ENCODE measurements at regions not wholly inside any gene's neighbourhood (a gene's known extent, or its start where the extent isn't known, plus 50 kb on each side); places are given as distances from the start of the nearest gene placed in this dataset.

DNA sequence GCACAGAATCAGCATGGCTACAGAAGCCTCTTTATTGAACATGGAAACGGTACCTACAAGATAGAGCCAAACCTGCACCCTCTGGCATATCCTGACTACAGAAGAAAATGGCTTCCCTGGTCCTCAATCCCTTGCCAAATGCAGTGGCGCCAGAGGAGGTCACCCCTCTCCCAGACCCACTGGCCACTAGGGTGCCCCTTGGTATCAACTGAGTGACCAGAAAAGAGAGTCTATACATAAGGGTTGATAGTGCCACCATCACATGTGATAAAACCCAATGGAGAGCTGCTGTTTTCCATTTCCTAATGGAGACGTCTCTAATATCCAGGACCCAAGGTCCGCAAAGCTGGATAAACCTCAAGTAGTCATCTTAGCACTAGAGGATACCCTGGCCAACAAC, 52.7 kb upstream of the ALK start:
- no peak for DNase-seq (ENCODE audit: low read depth in 2 of 2)

DNA sequence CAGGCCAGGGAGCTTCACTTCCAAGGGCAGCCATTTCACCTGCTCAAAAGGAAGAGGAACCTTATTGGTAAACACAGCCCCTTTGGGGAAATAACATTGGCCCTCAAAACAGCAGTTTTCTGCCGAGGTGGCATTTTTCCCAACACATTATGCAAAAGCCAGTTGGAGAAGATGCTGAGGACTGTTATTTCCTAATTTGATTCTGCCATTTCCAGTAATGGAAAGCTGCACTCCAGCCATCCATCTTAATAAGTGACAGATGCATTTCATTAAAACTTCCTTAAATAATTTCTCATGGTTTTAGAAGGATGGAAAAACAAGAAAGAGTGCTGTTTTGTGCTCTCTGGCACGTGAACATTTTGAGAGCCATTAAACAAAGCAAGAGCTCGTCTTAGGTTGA, 55.9 kb upstream of the ALK start:
- no peak for DNase-seq (ENCODE audit: low read depth in 2 of 2)

DNA sequence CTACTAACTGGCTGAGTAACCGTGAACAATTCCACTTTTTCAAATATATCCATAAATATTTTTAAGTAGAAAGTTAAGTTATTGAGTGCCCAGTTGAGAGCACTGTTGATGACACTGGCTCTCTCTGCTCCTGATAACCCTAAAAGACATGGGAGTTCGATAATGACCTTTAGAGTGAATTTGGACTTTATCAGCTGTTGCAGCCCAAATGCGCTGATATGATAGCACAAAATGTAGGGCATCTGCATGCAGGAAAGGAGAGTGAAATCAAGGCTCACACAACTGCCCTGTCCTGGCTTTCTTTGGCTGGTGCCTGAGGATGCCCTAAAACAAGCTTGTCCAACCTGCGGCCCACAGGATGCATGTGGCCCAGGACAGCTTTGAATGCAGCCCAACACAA, 60.0 kb upstream of the ALK start:
- no peak for DNase-seq (ENCODE audit: low read depth in 2 of 2)

DNA sequence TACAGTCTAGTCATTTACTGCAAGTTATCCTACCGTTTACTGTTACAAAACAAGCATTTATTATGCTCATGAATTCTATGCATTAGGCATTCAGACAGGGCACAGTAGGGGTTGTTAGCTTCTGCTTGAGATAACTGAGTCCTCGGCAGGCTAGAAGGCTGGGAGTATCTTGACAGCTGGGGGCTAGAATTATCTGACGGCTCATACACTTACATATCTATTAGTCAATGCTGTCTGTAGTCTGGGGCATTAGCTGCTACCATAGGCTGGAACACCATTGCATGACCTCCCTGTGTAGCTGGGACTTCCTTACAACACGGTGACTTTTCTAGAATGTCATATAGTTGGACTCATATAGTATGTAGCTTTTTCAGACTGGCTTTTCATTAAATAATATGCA, 61.9 kb upstream of the ALK start:
- no peak for DNase-seq (ENCODE audit: low read depth in 2 of 2)

DNA sequence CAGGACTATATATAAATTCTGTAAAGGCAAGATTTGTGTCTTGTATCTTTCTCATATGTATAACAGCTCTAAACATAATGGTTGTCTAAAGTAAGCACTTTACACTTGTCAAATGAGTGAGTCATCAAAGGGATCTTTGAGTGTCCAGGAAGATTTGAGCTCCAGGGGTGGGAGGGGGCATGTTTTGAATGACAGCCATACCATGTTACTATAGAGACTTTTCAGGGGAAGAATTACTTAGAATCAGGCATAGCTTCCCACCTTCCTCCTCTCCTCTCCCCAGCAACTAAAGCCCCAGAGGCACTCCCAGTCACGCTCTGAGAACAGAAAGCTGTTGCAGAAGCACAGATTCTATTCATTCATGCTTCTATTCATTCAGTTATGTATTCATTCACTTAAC, 65.8 kb upstream of the ALK start:
- no peak for DNase-seq (ENCODE audit: low read depth in 2 of 2)

DNA sequence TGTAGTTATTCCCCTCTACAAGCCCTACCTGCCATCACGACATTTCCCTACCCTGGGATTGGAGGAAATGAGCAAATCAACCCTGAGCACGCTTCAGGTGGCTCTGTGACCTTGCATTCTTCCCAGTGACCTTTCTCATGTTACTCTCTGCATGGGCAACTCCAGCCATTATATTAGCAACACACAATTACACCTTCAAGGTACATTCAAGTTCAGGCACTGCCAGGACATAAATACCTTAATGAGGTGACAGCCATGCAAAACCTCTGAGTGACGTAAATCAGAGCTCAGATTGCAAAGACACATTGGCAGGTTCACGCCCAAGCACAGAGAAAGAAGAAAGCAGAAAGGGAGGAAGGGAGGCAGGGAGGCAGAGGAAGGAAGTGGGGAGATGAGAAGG, 68.7 kb upstream of the ALK start:
- no peak for DNase-seq (ENCODE audit: low read depth in 2 of 2)

DNA sequence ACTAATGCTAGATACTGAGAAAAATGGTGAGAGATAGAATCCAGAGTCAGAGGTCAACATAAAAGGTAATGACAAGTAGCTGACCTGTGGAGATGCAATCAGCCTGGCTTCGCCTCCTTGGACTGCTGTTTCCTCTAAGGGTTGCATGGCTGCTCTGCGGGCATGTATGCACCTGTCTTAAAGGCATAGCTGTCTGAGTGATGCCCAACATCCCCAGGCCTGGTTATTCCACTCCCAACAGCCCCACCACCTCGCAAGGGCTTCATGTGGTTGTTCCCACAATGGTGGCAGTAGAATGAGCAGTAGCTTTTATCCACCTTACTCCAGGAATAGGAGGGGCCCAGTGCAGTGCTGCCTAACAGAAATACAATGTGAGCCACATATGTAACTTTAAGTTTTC, 69.7 kb upstream of the ALK start:
- no peak for DNase-seq (ENCODE audit: low read depth in 2 of 2)

DNA sequence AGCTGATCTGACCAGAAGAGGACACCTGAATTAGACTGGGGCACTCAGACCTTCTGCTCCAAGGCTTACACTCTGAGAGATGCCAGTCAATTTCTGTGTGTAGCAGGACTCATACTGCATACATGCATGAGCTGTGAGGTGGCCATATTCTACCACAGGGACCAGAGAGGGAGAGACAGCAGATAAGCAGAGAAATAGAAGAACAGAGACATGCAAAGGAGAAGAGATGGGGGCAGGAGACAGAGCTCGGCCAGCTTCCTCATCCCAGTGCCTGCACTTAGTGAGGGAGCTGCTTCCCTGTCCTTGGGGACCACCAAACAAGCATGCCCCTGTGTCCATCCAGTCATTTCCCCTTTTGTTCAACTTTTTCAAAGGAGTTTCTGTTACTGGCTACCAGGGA, 73.9 kb upstream of the ALK start:
- no peak for DNase-seq (ENCODE audit: low read depth in 2 of 2)

DNA sequence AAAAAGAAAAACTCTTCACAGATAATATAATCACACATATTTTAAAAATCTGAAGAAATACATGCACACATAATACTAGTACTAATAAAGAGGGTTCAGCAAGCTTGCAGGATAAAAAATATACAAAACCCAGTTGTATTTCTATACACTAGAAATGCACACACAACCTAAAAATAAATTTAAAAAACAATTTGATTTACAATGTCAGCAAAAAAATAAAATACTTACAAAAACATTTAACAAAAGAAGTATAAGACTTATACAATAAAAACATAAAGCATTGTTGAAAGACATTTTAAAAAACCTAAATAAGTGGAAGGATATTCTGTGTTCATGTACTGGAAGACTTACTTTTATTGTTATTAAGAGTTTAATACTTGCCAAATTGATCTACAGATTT, 81.7 kb upstream of the ALK start:
- DNase-seq (ENCODE audit: low read depth in 2 of 2), result no peak

DNA sequence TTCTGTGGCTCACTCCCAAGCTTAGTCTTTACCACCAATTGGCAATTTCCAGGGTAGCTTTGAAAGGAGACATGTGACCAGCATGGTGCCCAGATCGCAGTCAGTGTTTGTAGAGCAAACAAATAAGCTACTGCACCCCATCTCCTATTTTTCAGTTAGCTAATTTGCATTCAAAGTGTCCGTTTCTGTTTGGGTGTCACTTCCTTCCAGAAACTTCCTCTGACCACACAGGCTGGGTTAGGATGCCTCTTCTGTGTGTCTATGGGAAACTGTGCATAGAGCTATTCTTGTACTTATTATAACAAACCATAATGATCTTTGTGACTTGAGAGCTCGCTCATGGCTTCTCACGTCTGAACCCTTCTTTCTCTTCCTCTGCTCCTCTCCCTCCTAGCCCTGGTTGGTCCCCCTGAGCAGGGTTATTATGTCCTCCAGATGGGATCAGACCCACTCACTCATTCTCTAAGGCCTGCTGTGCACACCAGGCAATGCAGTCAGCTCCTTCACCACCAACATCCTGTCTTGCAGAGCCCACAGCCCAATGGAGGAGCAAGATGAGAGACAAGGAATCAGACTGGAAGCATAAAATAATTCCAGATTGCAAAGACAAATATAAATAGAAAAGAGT, 101.2 kb upstream of the ALK start:
- no peak for DNase-seq (ENCODE audit: low read depth in 2 of 2)

DNA sequence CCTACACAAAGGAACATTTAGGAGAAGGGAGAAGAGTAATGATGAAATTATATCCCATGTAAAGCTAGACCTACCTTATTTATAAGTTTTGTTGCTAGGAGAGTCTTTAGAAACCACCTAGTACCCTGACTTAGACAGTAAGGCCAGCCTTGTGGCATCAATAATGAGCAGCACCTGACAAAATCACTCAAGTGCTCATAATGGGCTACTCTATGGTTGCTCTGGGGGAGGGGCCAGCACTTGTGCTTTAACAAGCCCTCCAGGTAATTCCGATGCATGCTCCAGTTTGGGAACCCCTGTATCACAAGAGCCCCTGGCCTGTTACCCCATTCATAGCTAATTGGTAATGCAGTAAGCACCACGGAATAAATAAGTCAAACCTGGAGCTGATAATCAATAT, 102.9 kb upstream of the ALK start:
- DNase-seq (ENCODE audit: low read depth in 2 of 2), result no peak

DNA sequence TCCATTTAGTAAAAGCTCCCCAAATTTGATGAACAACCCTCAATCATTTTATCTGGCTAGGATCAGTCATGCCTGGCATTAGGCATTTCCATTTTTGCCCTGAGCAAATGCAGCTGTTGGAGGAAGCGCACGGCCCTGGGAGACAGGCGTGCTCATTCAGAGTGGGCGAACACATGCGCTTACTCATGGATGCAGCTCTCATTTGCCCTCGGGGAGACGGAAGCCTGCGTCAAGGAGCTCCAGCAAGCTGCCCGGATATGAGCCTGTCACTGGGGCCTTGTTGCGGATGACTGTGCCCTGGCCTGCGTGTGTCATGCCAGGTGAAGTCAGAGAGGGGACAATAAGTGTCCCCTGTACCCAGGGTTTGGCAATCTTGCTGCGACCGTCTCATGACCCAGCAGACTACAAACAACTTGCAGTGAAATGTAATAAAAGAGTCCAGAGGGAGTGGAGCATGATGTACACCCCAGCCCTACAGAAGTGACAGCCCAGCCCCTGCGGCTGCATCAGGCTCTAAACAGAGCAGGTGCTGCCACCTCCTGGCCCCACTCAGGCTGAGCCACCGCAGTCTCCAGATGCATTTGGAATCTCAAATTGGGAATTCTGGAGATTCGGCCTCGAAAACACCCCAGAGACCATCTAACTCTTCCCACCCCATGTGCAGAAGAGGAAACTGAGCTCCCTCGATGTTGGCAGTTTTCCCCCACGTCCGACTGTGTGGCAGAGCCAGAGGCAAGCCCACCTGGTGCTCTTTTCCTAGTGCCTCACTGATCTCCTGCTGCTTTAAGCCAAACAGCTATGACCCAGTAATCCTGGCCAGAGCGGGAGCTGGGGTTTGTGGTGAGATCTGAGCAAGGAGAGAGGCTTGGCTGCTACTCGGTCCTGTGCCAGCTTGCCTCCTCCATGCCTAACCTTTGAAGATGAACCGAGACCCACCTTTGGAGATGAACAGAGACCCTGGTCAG, 105.0 kb upstream of the ALK start:
- no peak for DNase-seq (ENCODE audit: low read depth in 2 of 2)

DNA sequence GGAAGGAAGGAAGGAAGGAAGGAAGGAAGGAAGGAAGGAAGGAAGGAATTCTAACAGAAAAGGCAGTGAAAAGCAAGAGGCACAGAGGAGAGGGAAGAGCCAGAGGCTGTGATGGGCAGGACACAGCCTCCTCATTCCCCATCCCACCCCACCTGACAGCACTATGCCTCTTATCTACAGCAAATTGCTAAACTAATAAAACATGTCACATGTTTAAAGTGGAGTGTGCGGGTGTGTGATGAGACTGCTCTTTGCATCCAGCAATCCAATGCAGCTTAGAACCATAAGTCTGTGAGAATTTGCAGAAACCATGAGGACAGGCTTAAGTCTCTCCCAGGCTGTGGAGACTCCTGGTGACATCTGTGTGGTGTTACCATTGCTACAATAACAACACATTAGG, 108.4 kb upstream of the ALK start:
- no peak for DNase-seq (ENCODE audit: low read depth in 2 of 2)

DNA sequence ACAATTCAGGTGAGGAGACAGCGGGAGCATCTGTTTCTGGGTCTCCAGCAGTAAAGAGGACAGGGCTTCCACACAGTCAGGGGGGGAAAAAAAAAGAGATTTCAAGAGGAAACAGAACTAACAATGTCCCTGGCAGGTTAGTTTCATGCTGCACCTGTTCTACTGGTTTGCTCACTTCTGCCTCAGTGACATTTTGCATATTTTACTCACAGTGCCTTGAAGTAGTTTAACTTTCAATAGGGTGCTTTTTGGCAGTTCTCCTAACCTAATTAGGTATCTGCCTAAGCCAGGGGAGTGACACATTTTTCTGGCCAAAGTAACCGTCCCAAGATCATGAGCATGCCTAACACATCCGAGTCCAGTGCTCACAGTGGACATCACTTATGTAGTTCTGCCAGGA, 109.0 kb upstream of the ALK start:
- DNase-seq (ENCODE audit: low read depth in 2 of 2), result no peak

DNA sequence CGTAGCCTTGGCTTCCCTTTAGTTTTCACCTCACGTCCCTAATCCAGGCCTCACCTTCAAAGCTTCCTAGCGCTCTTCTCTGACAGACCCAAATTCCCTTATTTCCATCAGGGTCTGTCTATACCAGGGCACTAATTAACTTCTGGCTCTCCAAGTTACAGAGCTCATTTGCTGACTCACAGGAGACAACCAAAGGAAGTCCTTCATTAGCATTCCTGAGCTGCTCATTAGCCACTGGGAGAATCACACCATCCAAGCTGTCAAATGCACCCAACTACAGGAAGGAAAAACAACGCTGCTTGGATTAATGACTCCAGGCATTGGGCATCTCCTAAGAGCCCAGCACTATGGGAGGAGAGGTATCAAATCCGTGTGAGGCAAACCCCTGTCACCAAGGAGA, 109.8 kb upstream of the ALK start:
- no peak for DNase-seq (ENCODE audit: low read depth in 2 of 2)

DNA sequence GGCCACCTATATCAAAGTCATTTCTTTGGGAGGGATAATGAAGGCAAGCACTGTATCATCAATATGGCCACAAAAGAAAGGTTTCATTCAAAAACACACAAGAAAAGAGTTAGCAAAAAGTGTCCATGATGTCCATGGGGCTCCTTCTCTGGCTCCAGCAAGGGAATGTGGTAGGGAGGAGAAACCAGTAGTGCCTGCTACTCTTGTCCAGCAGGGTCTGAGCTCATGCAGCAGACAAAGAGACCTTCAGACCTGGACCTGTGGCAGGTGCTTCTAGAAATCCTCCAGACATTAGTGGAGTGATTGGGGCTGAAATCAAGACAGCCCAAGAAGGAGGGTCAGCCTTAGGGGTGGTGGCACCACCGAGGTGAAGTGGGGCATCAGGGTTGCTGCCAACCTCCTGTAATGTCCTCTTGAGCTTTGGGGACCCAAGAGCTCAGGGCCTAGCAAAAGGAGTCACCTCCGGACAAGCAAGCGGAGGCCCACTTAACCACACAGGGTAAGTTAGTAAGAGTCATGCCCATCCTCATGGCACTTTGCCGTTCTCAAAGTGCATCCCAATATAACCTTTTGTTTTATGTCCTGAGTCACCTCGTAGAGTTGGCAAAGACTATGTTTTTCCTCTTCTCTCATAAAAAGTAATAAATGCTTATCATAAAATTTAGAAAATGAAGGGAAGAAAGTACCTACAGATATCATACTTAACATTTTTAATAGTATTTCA, 112.6 kb upstream of the YPEL5 start:
- no peak for DNase-seq (ENCODE audit: low read depth in 2 of 2)

DNA sequence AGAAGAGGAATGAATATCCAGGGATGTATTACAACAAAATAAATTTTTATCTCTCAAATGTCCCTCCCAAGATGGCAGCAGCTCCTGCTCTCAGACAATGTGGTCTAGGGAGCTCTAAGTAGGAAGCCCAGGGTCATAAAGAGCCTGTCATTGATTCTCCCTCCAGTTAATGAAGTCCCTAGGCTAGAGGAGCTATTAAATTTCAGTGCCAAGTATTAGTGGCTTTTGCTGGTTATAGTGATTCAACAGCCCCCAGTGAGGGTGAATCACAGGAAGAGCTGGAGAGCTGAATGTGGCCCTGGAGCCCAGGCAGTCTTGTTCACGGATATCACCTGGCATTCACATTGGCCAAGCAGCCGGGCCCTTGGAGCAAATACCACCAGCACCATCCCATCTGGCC, 109.8 kb upstream of the YPEL5 start:
- no peak for DNase-seq (ENCODE audit: low read depth in 2 of 2)

DNA sequence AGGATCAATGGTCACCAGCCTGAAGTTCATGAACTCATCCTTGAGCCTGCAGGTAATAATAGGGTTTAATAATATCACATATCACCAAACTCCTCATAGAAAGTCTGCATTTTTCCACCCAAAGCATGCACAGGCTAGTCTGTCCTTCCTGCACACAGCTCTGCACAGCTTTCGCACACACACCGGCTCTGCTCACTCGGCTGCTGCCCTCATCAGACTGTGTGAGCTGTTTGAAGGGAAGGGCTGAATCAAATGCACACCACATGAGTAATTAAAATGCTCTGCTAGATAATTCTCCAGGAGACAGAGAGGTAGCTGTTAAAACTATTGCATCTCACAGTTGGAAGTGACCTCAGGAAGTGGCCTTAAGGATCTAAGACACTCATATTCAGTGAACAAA, 108.4 kb upstream of the YPEL5 start:
- DNase-seq (ENCODE audit: low read depth in 2 of 2), result no peak

DNA sequence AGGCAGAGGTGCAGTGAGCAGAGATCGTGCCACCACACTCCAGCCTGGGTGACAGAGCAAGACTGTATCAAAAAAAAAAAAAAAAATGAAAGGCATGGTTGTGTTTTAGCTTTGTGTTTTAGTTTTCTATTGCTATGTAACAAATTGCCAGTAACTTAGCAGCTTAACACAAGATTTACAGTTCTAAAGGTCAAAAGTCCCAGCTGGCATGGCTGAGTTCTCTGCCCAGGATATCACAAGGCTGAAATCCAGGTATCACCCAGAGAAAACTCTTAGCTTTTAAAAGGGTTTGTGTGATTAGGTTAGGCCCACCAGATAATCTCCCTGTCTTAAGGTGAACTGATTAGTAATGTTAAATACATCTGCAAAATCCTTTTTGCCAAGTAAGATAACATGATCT, 107.7 kb upstream of the YPEL5 start:
- DNase-seq (ENCODE audit: low read depth in 2 of 2), result no peak

DNA sequence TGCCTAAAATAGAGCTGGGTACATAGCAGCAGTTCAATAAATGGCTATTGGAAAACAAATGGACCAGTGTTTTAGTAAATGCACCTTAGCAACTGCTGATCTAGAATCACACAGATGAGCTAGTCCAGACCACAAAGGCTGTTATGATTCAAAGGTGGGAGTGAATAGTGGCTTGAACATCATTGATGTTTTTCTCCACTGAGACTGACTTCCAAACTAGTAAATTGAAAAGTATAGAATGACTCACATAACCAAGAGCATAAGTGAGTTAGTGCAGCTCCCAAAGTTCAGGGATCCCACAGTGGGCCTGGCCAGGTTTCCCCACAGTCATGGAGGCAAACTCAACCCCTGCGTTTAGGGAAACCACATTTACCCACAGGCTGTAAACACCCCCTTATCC, 106.7 kb upstream of the YPEL5 start:
- no peak for DNase-seq (ENCODE audit: low read depth in 2 of 2)

DNA sequence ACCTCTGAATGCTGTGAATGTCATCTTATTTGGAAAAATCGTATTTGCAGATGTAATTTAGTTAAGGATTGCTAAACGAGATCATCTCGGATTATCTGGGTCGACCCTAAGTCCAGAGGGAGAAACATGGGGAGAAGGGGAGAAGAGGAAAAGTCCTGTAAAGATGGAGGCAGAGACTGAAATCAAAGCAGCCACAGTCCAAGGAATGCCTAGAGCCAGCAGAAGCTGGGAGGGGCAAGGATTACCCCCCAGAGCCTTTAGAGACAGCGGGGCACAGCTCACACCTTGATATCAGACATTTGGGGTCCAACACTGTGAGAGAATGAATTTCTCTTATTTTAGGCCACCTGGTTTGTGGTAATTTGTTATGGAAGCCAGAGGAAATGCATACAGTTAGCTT, 104.9 kb upstream of the YPEL5 start:
- no peak for DNase-seq (ENCODE audit: low read depth in 2 of 2)

DNA sequence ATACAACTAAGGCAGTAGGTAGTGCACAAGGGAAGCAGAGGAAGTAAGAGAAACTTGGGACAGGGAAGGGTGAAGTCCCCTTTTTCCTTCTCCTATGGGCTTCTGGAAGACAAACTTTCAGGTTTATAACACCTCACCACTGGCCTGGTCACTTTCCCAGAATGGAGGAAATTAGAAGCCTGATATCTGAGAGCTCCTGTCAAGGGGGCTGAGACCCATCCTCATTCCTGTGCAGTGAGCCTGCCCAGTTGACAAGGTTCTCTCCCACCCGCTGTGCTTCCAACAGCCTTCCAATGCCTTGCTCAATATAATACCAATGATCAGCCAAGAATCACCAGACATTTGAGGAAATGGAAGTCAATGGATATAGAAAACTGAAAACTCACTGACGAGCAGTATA, 100.4 kb upstream of the YPEL5 start:
- DNase-seq (ENCODE audit: low read depth in 2 of 2), result no peak

DNA sequence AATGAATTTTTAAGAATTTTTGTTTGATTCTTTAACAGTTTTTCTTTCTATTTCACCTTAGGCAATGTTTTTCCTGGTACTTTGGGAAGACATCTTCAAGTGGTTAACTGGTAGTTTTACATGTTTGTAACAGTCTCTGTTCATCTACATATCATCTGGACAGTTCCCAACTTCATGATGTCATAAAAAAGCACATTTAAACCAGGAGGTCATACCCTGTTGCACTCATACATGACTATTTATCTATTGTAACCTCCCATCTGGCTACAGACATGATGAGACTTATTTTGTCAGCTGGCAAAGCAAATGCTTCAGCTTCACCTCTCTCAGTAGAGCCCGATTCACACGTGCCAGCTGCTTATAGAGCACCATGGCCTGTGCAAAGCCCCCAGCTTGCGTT, 99.8 kb upstream of the YPEL5 start:
- no peak for DNase-seq (ENCODE audit: low read depth in 2 of 2)

All from stimulated activated CD4-positive, alpha-beta T cell treated with anti-CD3 and anti-CD28 coated beads, Interleukin-1b, Interleukin-23, amount 100 ng/mL, for 1 hour (primary cell).